ENCODE measurements at regions not wholly inside any gene's neighbourhood (a gene's known extent, or its start where the extent isn't known, plus 50 kb on each side); places are given as distances from the start of the nearest gene placed in this dataset.
"Not testable (repeated sequence)": the region's sequence is repeated elsewhere in the genome, so short reads cannot be mapped to it uniquely, and the experiment has no call there.

DNA sequence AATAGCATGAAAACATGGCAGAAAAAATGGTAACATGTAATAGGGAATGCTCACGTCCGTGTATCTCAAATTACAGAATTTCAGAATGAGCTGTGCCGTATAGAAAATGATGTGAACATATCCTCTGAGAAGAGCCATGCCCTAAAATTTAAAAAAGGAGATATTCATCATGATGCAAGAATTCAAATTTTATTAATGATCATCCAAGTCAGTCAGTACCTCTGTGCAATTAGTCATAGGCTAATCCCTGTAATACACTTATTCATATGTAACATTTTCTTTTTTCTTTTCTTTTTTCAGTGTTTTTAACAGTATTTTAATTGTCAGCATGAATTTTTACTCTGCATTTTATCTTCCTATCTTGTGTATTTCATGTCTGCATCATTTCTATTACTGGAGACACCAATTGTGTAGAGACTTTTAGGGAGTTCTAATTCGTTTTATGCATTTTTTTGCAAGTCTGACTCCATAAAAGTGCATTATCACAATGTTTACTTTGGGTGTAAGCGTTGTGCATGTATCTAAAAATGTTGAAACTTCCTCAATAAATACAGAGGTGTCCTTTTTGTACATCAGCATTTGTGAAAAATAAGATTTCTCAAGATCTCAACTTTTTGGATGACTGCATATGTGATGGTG, 1103.7 kb upstream of the CELF2 start:
- no peak for DNase-seq

DNA sequence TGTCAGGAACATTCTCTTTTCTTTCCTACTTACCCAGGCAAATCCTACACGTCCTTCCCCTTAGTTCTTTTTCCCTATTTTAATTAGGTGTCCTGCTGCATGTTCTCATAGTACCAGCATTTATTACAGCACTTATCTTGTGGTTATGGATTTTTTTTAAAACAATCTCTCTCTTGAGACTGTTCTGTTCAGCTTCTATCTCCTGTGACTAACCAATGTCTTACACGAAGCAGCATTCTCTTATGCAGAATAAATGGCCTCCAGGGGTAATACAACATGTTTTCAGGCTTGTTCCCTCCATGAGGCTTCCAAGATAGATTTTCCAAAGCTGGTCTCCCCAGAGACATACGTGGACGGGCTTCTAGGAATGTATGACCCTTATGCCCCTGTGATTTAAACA, 1096.1 kb upstream of the CELF2 start:
- no peak for DNase-seq

DNA sequence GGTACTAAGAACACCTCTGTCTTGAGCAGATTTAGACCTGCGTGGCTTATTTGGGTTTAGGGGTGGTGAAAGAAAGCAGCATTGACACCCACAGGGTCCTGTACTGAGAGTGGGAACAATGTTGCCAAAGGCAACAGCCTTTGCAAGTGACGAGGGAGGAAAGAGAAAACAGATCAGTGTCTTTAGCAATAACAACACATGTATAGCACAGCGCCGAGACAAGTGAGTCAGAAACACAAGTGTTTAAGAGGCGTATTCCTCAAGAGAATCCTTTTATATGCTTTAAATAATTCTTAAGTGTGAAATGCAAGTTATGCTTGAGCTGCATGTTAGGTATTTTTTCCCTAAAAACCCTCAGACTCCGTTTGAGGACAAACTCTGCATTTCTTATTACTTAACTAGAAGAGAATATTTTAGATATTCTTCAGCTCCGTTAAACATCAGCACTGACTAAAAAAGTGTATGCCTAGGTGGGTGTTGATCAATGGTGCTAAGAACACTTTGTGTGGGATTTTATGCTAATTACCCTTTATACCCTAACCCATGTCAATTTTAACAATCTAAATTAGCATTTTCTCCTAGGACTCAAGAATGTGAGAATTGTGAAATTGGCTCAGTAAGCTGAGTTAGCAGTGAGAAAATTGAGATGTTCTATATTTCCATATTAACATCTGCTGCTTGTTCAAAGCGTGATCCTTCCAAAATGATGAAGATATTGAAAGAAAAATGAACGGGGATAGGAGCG, 1095.4 kb upstream of the CELF2 start:
- DNase-seq, result no peak

DNA sequence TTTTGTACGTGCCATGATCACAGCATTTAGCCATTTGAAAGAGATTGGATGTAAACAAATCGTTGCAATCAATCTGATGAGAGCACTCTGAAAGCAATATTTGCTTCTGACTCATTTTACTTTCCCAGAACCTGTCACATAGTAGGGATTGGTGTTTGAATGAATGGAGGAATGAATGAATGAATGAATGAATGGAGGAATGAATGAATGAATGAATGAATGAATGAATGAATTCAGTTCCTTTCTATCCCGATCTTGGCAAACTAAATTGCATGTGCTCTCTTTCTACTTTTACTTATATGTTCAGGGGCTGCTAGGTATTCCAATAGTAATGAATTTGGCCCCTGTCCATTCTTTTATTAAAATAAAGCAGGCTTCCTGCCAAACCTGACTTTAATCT, 1091.7 kb upstream of the CELF2 start:
- no peak for DNase-seq

DNA sequence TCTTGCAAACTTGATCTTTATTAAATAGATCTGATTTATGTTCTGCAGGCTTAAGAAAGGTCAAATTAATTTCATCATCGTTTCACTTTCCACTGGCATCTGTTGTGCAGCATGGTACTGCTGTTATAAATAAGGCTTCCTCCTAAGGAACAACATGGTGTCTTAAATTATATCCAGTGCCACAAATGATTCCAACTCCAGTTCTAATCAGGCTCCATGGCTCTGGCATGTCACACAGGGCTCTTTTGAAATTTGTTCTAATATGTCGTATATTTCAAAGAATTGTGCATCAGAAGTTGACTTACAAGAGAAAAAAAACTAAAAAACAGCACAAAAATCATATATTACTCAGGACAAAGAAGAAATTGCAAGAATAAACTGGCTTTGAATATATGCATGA, 1090.8 kb upstream of the CELF2 start:
- DNase-seq, result no peak

DNA sequence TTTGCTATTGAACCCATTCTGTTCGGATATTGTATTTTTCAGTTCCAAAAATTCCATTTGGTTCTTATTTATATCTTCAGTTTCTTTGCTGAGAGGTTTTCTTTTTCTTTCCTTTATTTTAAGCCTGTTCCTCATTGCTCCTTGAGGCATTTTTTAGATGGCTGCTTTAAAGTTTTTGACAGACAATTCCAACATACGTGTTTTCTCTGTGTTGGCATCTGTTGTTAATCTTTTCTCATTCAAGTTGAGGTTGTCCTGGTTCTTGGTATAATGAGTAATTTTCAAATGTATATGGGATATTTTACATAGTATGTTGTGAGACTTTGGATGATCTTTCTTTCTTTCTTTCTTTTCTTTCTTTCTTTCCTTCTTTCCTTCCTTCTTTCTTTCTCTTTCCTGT, 1078.0 kb upstream of the CELF2 start:
- no peak for DNase-seq

DNA sequence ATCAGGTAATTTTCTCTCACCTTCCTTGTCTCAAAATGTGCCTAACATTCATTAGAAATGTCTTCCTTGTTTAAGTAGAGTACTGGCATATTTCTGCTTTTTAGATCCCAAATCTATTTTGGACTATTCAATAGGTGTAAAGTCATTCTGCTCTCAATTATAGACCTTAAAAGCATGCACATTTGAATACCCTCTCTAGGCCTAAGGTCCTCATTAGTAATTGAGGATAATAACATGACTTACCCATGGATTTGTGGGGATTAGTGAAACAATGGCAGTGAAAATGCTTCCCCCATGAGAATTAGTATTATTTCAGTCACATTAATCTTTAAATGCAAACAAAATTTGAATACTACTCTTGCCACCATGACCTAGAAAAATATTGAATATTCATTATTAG, 1073.0 kb upstream of the CELF2 start:
- DNase-seq, result no peak

DNA sequence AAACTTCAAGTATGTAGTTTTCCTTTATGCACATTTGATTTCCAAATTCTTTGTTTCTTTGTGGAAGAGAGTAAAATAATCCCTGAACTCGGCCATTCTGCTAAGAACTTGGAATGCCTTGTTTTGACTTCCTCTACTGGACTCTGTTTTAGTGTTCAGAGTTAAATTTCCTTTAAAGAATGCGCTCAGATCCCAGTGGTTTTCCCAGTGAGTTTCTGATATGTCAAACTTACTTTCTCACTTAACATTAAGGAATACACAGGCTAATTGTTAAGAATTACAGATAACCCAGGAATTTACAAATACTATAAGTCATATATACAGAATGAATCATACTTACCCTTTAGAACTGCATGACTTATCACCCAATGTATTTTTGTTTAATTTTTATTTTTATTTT, 1067.6 kb upstream of the CELF2 start:
- no peak for DNase-seq

DNA sequence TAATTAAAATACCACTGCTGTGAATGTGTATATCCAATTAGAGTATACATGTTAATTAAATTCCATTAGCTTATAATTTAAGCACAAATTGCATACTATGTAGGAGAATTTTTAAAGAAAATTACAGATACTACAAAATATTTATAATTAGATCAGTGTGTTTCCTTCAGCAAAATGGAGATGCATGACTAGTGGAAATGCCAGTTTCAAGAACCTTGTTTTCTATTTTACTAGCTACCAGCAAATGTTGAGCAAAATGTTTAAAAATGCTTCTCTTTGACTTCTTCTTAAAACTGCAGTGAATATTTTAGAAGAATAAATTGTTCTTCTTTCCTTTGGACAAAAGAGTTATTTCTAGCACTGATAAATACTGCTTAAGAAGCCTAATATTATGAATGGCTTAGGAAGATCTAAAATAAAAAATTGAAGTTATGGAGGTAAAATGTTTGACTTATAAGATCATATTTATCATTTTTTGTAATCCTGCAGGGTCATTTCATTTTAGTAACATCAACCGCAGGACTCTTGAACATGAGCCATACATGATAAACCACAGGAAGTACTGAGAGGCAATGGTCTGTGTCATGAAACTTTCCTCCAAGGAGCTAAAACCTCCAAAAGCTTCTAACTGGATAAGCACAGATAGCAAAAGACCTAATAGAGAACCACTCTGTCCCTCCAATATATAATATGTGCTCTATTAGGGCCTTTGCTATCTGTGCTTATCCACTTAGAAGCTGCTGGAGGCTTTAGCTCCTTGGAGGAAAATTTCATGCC, 1066.0 kb upstream of the CELF2 start:
- no peak for DNase-seq

DNA sequence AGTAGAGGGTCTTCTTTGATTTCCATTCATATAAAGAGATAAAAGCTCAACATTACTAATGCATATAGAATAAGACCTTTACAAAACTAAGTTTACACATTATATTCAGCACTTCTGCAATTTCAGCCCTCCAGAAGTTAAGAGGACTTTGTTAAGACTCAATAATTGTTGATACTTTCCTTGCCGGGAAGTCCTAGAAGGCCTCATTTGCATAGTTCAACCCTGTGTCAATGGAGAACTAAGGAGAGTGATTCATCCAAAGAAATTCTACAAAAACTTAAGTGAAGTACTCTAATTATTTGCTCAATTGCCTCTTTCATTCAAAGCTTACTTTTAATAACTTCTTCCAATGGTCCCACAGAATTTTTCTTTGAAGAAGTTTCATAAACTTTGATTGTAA, 1060.3 kb upstream of the CELF2 start:
- no peak for DNase-seq

DNA sequence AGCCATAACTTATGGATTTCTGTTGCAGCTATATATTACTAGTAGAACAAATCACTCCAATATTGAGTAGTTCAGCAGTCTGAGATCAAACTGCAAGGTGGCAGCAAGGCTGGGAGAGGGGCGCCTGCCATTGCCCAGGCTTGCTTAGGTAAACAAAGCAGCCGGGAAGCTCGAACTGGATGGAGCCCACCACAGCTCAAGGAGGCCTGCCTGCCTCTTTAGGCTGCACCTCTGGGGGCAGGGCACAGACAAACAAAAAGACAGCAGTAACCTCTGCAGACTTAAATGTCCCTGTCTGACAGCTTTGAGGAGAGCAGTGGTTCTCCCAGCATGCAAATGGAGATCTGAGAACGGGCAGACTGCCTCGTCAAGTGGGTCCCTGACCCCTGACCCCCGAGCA, 1059.8 kb upstream of the CELF2 start:
- DNase-seq, result not testable (repeated sequence)

DNA sequence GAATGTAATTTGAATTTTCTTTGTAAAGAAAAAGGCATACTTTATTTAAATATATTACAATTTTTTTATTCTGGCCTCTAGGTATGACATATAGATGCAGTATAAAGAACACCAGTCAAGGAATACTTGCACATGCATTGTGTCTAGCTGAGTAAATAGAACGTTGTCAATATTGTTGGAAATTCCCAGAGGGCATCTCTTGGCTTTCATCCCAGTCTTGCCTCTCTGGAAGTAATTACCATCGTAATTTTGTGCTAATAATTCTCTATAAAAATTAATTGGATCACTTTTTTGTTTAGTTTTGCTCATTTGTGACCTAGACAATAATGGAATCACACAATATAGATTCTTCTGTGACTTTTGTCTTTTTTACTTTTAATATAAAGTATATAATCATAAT, 1052.3 kb upstream of the CELF2 start:
- DNase-seq, result no peak

DNA sequence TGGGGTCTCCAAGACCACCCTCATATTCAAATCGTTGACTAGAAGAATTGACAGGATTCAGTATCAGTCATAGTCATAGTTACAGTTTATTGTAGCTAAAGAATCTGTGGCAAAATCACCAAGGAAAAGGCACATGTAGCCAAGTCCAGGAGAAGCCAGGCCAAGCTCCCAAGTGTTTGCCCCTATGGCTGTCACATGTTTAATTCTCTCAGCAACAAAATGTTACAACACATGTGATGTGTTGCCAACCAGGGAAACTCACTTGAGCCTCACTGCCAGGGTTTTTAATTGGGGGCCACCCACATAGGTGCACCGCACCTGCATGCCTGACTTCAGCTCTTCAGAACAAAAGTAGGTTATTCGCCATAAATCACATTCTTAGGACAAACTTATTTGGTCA, 1030.9 kb upstream of the CELF2 start:
- DNase-seq, result no peak

DNA sequence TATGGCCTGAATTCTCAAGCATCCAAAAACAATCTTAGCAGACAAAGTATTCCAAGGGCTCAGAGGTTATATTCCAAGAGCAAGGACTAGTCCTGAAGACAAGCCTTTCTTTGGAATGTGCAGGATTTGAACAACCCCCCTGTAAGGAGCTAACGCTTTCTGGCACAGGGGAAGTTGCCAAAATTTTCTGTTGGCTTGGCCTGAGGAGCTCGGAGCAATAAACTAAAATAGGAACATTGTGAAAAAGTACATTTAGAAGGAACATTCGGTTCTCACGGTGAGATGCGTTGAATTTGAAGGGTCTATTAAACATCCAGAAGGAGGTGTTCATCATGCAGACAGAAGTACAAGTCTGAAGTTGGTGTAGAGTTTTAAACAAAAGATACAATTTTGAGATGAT, 1030.5 kb upstream of the CELF2 start:
- no peak for DNase-seq

DNA sequence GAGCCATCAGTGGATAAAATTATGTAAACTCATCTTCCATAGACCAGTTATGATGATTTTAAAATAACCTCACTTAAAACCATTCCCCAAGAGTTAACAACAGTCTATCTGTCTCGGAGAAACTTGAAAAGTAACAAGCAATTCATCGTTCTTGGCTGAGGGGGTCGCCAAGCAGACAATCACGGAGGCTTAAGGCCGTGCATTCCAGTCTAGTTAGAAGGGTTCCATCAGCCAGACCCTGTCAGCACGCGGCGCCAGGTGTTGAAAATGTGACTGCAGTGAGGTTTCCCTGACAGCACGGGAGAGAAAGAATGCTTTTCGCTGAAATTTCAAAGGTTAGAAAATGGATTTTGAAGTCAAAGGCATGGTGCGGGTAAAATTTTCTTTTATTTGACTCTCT, 1025.0 kb upstream of the CELF2 start:
- DNase-seq, result no peak

DNA sequence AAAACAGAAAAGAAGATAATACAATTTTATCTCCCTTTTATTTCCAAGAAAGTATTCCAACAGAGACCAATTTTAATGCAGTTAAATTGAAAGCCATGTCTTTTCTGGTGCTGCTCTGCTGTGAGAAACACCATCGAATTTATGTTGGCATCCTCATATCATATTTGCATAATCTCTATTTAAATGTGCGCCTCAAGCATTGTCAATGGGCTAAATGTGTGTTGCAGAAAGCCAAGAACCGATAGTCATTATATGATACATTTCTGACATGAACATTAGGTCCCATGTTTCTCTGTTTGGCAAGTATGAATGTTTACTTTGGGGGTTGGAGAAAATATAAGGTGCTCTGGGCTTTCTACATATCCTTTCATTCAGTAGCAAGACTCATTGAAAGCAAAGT, 1023.5 kb upstream of the CELF2 start:
- DNase-seq, result no peak

DNA sequence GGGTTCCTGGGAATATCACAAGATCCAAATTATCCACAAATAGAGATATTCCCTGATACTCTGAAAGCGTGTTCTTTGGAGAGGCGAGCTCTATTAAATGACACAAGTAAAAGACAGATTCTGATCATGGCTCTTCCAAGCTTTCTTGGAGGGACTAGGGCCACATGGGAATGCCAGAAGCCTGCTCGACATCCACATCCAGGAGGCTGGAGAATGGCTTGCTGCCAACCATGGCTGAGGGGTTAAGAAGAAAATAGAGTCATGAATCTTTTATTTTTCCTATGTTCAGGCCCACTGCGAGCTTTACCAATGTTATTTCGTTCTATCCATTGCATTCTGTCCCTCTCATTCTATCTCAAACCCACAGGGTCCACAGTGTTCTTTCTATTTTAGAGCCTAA, 1018.0 kb upstream of the CELF2 start:
- DNase-seq, result no peak

DNA sequence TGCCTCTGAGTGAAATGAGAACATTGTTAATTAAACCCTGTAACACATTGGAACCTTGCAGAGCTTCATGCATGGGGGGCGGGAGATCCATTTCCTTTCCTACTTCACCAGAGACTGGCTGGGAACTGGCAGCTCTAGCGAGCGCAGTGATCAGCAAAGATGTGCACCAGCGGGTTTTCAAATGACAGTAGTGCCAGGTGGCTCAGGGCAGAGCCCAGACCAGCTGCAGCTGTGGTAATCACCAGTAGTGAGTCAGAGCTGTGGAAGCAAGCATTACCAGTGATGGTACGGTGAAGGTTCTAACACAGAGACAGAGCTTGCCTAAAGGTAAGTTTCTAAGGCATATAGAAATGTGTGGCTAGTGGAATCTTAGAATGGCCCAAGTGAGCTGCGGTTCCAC, 1009.7 kb upstream of the CELF2 start:
- DNase-seq, result no peak

DNA sequence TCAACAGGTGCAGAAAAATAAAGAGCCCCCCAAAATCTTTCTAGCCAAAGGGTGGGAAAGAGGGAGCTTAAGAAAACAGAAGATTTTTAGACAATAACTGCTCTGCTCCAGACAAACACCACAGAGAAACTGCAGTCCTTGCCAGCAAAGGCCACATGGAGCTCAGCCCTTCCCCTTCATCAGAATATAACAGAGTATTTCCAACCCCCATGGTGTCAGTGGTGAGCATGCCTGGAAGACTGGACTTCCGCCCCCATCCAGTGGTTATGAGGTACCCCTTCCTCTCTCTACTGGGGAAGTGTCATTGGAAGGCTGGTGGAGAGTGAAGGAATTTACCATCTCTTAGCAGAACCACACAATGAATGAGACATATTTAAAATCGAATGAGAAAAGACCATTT, 1007.3 kb upstream of the CELF2 start:
- DNase-seq, result no peak

DNA sequence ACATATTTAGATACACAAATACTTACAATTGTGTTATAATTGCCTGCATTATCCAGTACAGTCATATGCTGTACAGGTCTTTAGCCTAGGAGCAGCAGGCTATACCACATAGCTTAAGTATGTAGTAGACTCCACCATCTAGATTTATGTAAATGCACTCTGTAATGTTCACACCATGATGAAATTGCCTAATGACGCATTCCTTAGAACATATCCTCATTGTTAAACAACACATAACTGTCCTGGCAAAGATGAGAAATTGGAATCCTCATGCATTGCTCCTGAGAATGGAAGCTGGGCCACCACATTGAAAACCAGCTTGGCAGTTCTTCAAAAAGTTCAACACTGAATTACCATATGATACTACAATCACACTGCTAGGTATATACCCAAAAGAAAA, 1002.8 kb upstream of the CELF2 start:
- no peak for DNase-seq

DNA sequence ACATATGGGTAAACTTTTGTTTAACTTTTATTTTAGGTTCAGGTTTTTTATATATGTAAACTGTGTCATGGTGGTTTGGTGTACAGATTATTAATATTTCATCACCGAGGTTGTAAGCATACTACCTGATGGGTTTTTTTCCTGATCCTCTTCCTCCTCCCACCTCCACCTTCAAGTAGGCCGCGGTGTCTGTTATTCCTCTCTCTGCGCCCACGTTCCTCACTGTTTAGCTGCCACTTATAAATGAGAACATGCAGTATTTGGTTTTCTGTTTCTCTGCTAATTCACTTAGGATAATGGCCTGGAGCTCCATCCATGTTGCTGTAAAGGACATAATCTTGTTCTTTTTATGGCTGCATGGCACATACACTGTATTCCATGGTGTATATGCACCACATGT, 1000.0 kb upstream of the CELF2 start:
- DNase-seq, result no peak

DNA sequence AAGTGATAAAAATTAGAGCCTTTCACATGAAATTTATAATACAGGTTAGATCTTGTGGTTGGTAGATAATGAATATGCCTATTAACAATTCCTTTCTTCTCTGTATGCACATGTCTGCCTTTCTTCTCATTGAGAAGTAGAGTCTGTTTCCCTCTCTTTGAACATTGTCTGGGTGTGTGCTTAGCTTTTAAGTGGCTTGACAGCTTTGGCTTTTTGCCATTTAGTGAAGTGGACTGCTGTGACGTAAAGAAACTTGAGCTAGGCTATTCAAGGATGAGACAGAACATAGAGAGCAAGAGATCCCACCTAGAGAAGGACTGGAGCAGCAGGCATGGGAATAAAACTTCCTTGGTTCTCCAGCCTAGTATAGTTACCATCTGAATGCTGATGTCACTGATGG, 996.7 kb upstream of the CELF2 start:
- DNase-seq, result no peak

DNA sequence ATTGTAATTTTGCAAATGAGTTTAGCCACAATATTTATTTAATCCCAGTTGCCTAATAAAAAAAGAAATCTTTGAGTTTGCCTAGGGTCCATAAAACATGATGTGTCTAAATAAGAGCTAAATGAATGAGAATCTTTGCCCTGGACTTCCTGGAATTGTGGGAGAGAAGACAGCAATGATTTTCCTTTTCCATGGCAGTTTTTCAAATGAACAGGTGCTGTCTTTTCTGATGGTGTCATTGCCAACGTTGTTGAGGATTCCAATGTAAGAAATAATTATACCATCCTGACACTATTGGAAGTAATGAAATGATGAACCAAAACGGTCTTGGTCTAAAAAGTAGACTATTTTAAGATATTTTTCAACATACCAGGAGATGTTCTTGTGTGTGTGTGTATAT, 984.7 kb upstream of the CELF2 start:
- no peak for DNase-seq

DNA sequence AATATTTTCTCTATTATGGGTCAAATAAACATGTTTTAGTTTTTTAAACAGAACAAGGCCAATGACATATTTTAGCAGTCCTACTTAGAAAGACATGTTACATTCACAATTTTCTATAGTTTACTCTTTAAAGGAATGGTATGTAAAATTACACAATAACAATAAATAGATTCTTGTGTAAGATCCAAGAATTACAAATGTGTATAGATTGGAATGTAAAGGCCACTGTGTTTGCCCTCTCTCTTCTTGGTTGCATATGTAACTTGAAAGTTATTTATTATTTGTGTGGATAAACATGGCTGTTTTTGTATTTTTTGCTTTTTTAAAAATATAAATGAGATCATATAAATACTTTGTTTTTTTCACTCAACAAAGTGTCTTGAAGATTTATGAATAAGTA, 979.3 kb upstream of the CELF2 start:
- no peak for DNase-seq
